ENCODE measurements at regions not wholly inside any gene's neighbourhood (a gene's known extent, or its start where the extent isn't known, plus 50 kb on each side); places are given as distances from the start of the nearest gene placed in this dataset.

GRCh38 chr7:155870334-155871180 lies 58.3 kb upstream of the SHH start:
- Histone ChIP-seq H3K4me1 (ENCODE audit: control insufficient read depth, extremely low read depth, insufficient read depth, low read length) (no peaks in the 10 kb centered on the region), H4K20me1 (replicated peaks; ENCODE audit: control insufficient read depth, extremely low read depth, insufficient read depth, low read length) (no peaks in the 10 kb centered on the region), H3K9me3 (replicated peaks; ENCODE audit: control insufficient read depth, insufficient read depth, low read length) (no peaks in the 10 kb centered on the region), H3K9me1 (replicated peaks; ENCODE audit: control insufficient read depth, extremely low read depth, insufficient read depth, low read length) (no peaks in the 10 kb centered on the region), H3K27ac (ENCODE audit: insufficient read depth, low read depth, low read length) (no peak overlapping the region), H3K4me3 (replicated peaks in 1 of 3; ENCODE audit: insufficient read depth in 1 of 3, low read depth in 1 of 3, low read length in 3 of 3) (no peak overlapping the region), H3K79me2 (ENCODE audit: control insufficient read depth, insufficient read depth, low read length) (no peaks in the 10 kb centered on the region), H3K9ac (replicated peaks; ENCODE audit: extremely low read depth, insufficient read depth, low read length) (no peak overlapping the region), H3K4me2 (ENCODE audit: insufficient read depth, low read length) (no peak overlapping the region), H3K36me3 (ENCODE audit: control insufficient read depth in 2 of 2, extremely low read depth in 1 of 2, insufficient read depth in 2 of 2, low read length in 2 of 2) (no peaks in the 10 kb centered on the region), H2AFZ (ENCODE audit: low read depth, low read length) (no peak overlapping the region), H3K27me3 (ENCODE audit: control insufficient read depth in 2 of 2, insufficient read depth in 2 of 2, low read length in 2 of 2) (no peaks in the 10 kb centered on the region)
- DNase-seq (ENCODE audit: low read depth, low spot score) (no peak), FAIRE-seq (no peak)
- BruUV-seq (replicated peaks), result no TSS peak
- ChIA-PET POLR2A (no interaction called here), CTCF (interaction anchor here (0.7 to 1.3 kb wide), 2 partner anchors 8 to 9 kb away, joined by 3 read pairs; no protein-coding TSS in a partner anchor)
- TF ChIP-seq EZH2 (IDR thresholded peaks at IDR 0.05; ENCODE audit: borderline replicate concordance, low read depth, low read length, severe bottlenecking) (no peak), MYC (IDR thresholded peaks at IDR 0.05; ENCODE audit: low read depth, low read length) (no peak), GATA2 (IDR thresholded peaks at IDR 0.05; ENCODE audit: insufficient read depth, insufficient read length, low read depth, low read length) (no peak), FOS (IDR thresholded peaks at IDR 0.05; ENCODE audit: borderline replicate concordance, insufficient read depth, low read length) (no peak), CTCF (IDR thresholded peaks at IDR 0.05; ENCODE audit: extremely low read depth in 1 of 2, insufficient read depth in 1 of 2, low read depth in 1 of 2, low read length in 2 of 2) (no peak), POLR2AphosphoS5 (IDR thresholded peaks at IDR 0.05; ENCODE audit: insufficient read depth, low read depth, low read length) (no peak), POLR2A (IDR thresholded peaks at IDR 0.05; ENCODE audit: low read depth, low read length) (no peak), JUN (IDR thresholded peaks at IDR 0.05; ENCODE audit: borderline replicate concordance, insufficient read depth, insufficient read length, low read depth) (no peak)
- TF ChIP-seq, protein P1, sequence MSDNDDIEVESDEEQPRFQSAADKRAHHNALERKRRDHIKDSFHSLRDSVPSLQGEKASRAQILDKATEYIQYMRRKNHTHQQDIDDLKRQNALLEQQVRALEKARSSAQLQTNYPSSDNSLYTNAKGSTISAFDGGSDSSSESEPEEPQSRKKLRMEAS (IDR thresholded peaks at IDR 0.05; ENCODE audit: insufficient read depth, insufficient read length), result no peak
- intact Hi-C loops (cut with micrococcal nuclease), result no loop called here
- dilution Hi-C loops (cut with MboI; ENCODE audit: extremely low pct_ligation_motif_present, low sequenced_read_pairs), result no loop called here
